ENCODE measurements at regions not wholly inside any gene's neighbourhood (a gene's known extent, or its start where the extent isn't known, plus 50 kb on each side); places are given as distances from the start of the nearest gene placed in this dataset.

DNA sequence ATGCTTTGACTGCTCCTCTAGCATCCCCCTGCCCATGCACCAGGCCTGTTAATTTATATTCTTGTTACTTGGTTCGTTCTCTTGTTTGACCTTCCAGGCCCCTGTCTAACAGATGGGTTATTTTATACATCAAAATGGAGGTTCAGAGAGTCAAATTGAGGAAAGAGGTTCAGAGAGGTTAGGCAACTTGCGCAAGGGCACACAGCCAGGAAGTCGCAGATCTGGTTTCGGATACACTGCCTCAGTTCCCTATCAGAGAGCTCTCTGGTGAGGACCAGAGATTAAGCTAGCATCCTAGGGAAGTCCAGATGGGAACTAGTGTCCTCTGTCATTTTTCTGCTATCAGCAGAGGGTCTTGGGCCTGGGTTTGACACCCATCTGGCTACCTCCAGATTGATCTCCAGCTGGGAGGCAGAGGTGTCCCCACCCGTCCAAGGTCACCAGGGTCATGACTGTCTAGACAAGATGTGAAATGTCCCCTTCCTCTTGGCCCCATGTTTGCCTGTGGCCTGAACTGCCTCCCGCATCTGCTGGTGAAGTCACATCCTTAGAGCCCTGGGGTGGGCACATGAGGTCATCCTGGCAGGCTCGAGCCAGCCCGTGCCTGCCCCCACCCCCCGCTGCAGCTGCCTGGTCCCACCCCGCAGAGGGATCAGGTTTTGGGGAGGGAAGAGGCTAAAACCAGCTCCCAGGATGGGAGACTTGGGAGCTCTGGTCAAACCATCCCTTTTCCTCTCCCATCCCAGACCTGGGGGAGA is 84.3 kb upstream of the NCOR2 start:
- H3K4me1 Mint-ChIP-seq: peaks cover 26% of the 10 kb centered on the region
- DNase-seq (ENCODE audit: low spot score): no peak
- CTCF ChIA-PET: interaction anchor here (1.1 kb wide), 2 partner anchors 83 kb away, joined by 4 to 6 read pairs; no protein-coding TSS in a partner anchor
- peaks cover 29% of the 10 kb centered on the region for H3K9me3 Mint-ChIP-seq
- no peak overlapping the region for H3K4me3 Mint-ChIP-seq
- TF ChIP-seq SOX15 (CRISPR knock-in tag; IDR thresholded peaks at IDR 0.05) (no peak), ZNF138 (CRISPR knock-in tag; conservative IDR thresholded peaks at IDR 0.05) (no peak)
- H3K27me3 Mint-ChIP-seq (ENCODE audit: low read depth): peaks cover 6% of the 10 kb centered on the region
- no peak for ATAC-seq
- peaks cover 21% of the 10 kb centered on the region for H3K36me3 Mint-ChIP-seq
- POLR2A ChIA-PET: no interaction called here
- H3K27ac Mint-ChIP-seq: no peak overlapping the region

DNA sequence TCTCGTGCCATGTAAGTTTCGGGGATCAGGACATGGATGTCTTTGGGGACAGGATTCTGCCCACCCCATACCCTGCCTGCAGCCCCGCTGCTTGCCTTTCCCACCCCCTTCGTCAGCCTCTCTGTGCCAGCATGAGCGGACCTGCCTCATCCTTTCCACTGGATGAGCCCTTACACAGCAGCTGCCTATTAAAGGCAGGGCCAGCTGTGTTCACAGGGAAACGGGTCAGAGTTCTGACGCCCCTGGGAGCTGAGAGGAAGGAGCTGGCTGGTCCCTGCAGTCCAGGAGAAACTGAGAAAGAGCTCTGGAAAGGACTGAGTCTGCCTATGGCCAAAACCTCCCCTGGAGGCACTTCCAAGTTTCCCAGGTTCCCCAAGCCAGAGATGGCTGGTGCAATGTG is 83.5 kb upstream of the NCOR2 start:
- DNase-seq (ENCODE audit: low spot score): no peak
- Mint-ChIP-seq H3K27ac (peak overlapping the region; percentile 54; the same call in 1 of the 2 replicates), H3K27me3 (ENCODE audit: low read depth) (peaks cover 6% of the 10 kb centered on the region), H3K4me1 (peaks cover 27% of the 10 kb centered on the region), H3K4me3 (no peak overlapping the region), H3K9me3 (peaks cover 29% of the 10 kb centered on the region), H3K36me3 (peaks cover 21% of the 10 kb centered on the region)
- ChIA-PET CTCF (interaction anchor here (0.6 to 1.1 kb wide), 3 partner anchors 12 to 82 kb away, joined by 4 read pairs; no protein-coding TSS in a partner anchor), POLR2A (no interaction called here)
- TF ChIP-seq NR3C1 (CRISPR knock-in tag; conservative IDR thresholded peaks at IDR 0.05; ENCODE audit: low read depth): no peak
- TF ChIP-seq NR1H2 (CRISPR knock-in tag; IDR thresholded peaks at IDR 0.05): no peak
- no peak for TF ChIP-seq SMAD4 (CRISPR knock-in tag; IDR thresholded peaks at IDR 0.05)
- TF ChIP-seq, protein P1, sequence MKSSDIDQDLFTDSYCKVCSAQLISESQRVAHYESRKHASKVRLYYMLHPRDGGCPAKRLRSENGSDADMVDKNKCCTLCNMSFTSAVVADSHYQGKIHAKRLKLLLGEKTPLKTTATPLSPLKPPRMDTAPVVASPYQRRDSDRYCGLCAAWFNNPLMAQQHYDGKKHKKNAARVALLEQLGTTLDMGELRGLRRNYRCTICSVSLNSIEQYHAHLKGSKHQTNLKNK (CRISPR knock-in tag; IDR thresholded peaks at IDR 0.05): no peak
- no peak for TF ChIP-seq SP1 (CRISPR knock-in tag; conservative IDR thresholded peaks at IDR 0.05)
- no peak for TF ChIP-seq NFYB (CRISPR knock-in tag; conservative IDR thresholded peaks at IDR 0.05; ENCODE audit: low read depth)
- no peak for TF ChIP-seq GRHL2 (CRISPR knock-in tag; IDR thresholded peaks at IDR 0.05; ENCODE audit: insufficient replicate concordance, severe bottlenecking)
- TF ChIP-seq ZBTB21 (CRISPR knock-in tag; IDR thresholded peaks at IDR 0.05; ENCODE audit: borderline replicate concordance): no peak
- TF ChIP-seq GTF2I (CRISPR knock-in tag; conservative IDR thresholded peaks at IDR 0.05): no peak
- TF ChIP-seq TEAD1 (CRISPR knock-in tag; IDR thresholded peaks at IDR 0.05): no peak
- no peak for TF ChIP-seq OVOL2 (CRISPR knock-in tag; IDR thresholded peaks at IDR 0.05; ENCODE audit: borderline replicate concordance)
- TF ChIP-seq RELA (CRISPR knock-in tag; IDR thresholded peaks at IDR 0.05; ENCODE audit: borderline replicate concordance): no peak
- TF ChIP-seq, protein P2, sequence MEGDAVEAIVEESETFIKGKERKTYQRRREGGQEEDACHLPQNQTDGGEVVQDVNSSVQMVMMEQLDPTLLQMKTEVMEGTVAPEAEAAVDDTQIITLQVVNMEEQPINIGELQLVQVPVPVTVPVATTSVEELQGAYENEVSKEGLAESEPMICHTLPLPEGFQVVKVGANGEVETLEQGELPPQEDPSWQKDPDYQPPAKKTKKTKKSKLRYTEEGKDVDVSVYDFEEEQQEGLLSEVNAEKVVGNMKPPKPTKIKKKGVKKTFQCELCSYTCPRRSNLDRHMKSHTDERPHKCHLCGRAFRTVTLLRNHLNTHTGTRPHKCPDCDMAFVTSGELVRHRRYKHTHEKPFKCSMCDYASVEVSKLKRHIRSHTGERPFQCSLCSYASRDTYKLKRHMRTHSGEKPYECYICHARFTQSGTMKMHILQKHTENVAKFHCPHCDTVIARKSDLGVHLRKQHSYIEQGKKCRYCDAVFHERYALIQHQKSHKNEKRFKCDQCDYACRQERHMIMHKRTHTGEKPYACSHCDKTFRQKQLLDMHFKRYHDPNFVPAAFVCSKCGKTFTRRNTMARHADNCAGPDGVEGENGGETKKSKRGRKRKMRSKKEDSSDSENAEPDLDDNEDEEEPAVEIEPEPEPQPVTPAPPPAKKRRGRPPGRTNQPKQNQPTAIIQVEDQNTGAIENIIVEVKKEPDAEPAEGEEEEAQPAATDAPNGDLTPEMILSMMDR (IDR thresholded peaks at IDR 0.05): no peak
- TF ChIP-seq NFE2L1 (CRISPR knock-in tag; IDR thresholded peaks at IDR 0.05): no peak
- no peak for TF ChIP-seq ETV6 (CRISPR knock-in tag; IDR thresholded peaks at IDR 0.05)
- TF ChIP-seq FOXJ3 (CRISPR knock-in tag; IDR thresholded peaks at IDR 0.05; ENCODE audit: borderline replicate concordance): no peak
- TF ChIP-seq, protein P3, sequence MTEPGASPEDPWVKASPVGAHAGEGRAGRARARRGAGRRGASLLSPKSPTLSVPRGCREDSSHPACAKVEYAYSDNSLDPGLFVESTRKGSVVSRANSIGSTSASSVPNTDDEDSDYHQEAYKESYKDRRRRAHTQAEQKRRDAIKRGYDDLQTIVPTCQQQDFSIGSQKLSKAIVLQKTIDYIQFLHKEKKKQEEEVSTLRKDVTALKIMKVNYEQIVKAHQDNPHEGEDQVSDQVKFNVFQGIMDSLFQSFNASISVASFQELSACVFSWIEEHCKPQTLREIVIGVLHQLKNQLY (CRISPR knock-in tag; IDR thresholded peaks at IDR 0.05): no peak
- TF ChIP-seq, protein P4, sequence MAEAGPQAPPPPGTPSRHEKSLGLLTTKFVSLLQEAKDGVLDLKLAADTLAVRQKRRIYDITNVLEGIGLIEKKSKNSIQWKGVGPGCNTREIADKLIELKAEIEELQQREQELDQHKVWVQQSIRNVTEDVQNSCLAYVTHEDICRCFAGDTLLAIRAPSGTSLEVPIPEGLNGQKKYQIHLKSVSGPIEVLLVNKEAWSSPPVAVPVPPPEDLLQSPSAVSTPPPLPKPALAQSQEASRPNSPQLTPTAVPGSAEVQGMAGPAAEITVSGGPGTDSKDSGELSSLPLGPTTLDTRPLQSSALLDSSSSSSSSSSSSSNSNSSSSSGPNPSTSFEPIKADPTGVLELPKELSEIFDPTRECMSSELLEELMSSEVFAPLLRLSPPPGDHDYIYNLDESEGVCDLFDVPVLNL (CRISPR knock-in tag; IDR thresholded peaks at IDR 0.05; ENCODE audit: borderline replicate concordance, low read depth): no peak
- no peak for TF ChIP-seq ZNF423 (CRISPR knock-in tag; IDR thresholded peaks at IDR 0.05)
- TF ChIP-seq ZBTB43 (CRISPR knock-in tag; IDR thresholded peaks at IDR 0.05): no peak
- no peak for ATAC-seq

Data from WTC11 (cell line).